RWPE1 (cell line): ENCODE measurements at regions not wholly inside any gene's neighbourhood (a gene's known extent, or its start where the extent isn't known, plus 50 kb on each side); places are given as distances from the start of the nearest gene placed in this dataset.

Experiments used
- CTCF ChIA-PET: fragments of 350-600 bp; sonication (Branson Sonifier 250); formaldehyde crosslinking; extraction: SDS; loops from one replicate; lab custom pipeline; 2021; lab: Yijun Ruan, JAX
- POLR2A ChIA-PET: fragments of 400-600 bp; formaldehyde crosslinking; extraction: SDS; loops from one replicate; lab custom pipeline; 2020; ENCODE audit warnings: antibody characterized with exemption; ENCODE audit not compliant: low non-redundant PET; lab: Yijun Ruan, JAX
- DNase-seq: peaks from one replicate; pipeline ENCODE4 v3.0.0; 2012; ENCODE audit warnings: low spot score
- H3K27ac ChIP-seq: fragments of 450-650 bp; 2 replicates; pipeline ENCODE4 v1.5.1; 2017
- TF ChIP-seq, protein P1 (sequence below): fragments of 450-650 bp; conservative IDR thresholded peaks from 2 replicates; pipeline ENCODE4 v1.5.1; 2017; ENCODE audit warnings: low read depth, mild to moderate bottlenecking

GRCh38 chr2:121052521-121052920 is 232.5 kb downstream of the TFCP2L1 start:
- ChIA-PET CTCF (interaction anchor here (0.6 to 0.7 kb wide), 2 partner anchors 43 to 372 kb away, joined by 3 to 4 read pairs; no protein-coding TSS in a partner anchor), POLR2A (no interaction called here)
- TF ChIP-seq, protein P1, sequence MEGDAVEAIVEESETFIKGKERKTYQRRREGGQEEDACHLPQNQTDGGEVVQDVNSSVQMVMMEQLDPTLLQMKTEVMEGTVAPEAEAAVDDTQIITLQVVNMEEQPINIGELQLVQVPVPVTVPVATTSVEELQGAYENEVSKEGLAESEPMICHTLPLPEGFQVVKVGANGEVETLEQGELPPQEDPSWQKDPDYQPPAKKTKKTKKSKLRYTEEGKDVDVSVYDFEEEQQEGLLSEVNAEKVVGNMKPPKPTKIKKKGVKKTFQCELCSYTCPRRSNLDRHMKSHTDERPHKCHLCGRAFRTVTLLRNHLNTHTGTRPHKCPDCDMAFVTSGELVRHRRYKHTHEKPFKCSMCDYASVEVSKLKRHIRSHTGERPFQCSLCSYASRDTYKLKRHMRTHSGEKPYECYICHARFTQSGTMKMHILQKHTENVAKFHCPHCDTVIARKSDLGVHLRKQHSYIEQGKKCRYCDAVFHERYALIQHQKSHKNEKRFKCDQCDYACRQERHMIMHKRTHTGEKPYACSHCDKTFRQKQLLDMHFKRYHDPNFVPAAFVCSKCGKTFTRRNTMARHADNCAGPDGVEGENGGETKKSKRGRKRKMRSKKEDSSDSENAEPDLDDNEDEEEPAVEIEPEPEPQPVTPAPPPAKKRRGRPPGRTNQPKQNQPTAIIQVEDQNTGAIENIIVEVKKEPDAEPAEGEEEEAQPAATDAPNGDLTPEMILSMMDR: no peak
- no peak for DNase-seq
- H3K27ac ChIP-seq: no peak overlapping the region

GRCh38 chr2:121055088-121055487 is 229.9 kb downstream of the TFCP2L1 start:
- TF ChIP-seq, protein P1: no peak
- no peak for DNase-seq
- POLR2A ChIA-PET: no interaction called here
- no peak overlapping the region for H3K27ac ChIP-seq
- CTCF ChIA-PET: interaction anchor here (0.7 kb wide), 1 partner anchor 144 kb away, joined by 3 read pairs; no protein-coding TSS in a partner anchor

DNA sequence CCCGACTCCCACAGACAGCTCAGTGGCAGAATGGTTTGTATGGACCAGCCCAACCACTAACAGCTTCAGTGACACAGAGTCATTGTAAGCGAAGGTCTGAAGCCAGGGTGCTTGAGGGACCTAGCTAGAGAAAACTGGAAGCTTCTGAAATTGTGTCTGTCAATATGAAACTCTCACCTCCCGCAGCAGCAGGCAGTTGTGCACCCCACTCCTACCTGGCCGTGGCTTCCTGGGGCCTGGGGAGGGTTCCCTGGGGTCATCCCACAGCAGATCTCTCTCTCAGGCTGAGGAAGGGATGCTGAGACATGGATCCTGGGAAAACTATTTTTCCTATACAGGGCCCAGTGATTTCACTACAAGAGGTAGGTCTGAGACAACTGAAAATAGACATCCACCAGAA is 229.5 kb downstream of the TFCP2L1 start:
- ChIA-PET POLR2A (no interaction called here), CTCF (interaction anchor here (0.7 kb wide), 1 partner anchor 145 kb away, joined by 3 read pairs; no protein-coding TSS in a partner anchor)
- TF ChIP-seq, protein P1: no peak
- DNase-seq: no peak
- H3K27ac ChIP-seq: no peak overlapping the region

DNA sequence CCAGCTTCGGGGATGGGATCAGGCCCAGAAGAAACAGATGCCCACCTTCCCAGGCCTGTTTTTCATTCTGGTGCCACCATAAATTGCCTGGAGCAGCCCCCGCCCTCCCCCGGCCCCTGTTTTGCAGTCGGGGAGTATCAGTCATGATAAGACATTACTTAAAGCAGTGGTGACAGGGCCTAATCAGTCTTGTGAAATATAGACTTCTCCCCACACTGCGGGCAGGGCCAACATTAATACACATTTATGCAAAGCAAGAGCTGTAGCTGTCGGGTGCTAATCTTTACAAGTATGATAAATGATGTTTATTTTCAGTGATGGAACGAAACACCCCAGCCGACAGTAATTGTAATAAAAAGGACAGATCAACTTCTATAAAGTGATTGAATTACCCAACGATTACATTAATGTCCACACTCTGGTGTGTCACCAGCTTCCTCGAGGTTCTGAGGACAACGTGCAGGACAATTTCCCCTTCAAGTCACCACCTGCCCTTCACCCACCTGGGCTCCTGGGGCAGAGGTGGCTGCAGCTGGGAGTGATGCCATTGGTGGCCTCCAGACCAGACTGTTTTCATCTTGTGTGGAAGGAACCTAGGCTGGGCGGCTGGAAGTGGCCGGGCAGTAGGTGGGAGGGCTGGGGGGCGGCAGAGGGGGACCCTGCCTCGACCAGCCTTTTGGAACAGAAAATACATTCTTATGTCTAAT is 226.0 kb downstream of the TFCP2L1 start:
- CTCF ChIA-PET: interaction anchor here (1.3 kb wide), 2 partner anchors 11 to 12 kb away, joined by 3 to 5 read pairs; no protein-coding TSS in a partner anchor
- TF ChIP-seq, protein P1: no peak
- no peak overlapping the region for H3K27ac ChIP-seq
- POLR2A ChIA-PET: interaction anchor here (0.7 kb wide), 1 partner anchor 16 kb away, joined by 3 read pairs; no protein-coding TSS in a partner anchor
- DNase-seq: no peak

GRCh38 chr2:121059651-121060649 is 225.1 kb downstream of the TFCP2L1 start:
- TF ChIP-seq, protein P1: no peak
- H3K27ac ChIP-seq: no peak overlapping the region
- ChIA-PET CTCF (interaction anchor here (0.6 to 1.3 kb wide), 5 partner anchors 10 to 505 kb away, joined by 3 to 8 read pairs (median 4); no protein-coding TSS in a partner anchor), POLR2A (no interaction called here)
- no peak for DNase-seq

GRCh38 chr2:121061633-121062032 is 223.4 kb downstream of the TFCP2L1 start:
- TF ChIP-seq, protein P1: no peak
- POLR2A ChIA-PET: no interaction called here
- no peak overlapping the region for H3K27ac ChIP-seq
- DNase-seq: no peak
- CTCF ChIA-PET: interaction anchor here (0.6 kb wide), 1 partner anchor 13 kb away, joined by 3 read pairs; no protein-coding TSS in a partner anchor
